A549 (cell line): ENCODE measurements at regions not wholly inside any gene's neighbourhood (a gene's known extent, or its start where the extent isn't known, plus 50 kb on each side); places are given as distances from the start of the nearest gene placed in this dataset.
A peak's percentile ranks its signal among the peaks of the same experiment; 100 is the strongest.

ENCODE experiments used
- CTCF ChIP-seq: fragments of >200 bp; sonication (Bioruptor Twin); formaldehyde crosslinking; IDR thresholded peaks from 3 replicates; pipeline ENCODE4 v1.5.1; 2016
- E2F6 ChIP-seq: IDR thresholded peaks from 2 replicates; pipeline ENCODE4 v1.6.1; 2012; ENCODE audit warnings: low read depth, borderline replicate concordance
- EP300 ChIP-seq, 2 experiments: fragments of >200 bp; sonication (Bioruptor Twin); formaldehyde crosslinking; IDR thresholded peaks; 2 replicates in 1 of 2; 3 replicates in 1 of 2; pipeline ENCODE4 v1.6.1; 2016 to 2017
- HOXA7 ChIP-seq: fragments of 250-450 bp; sonication (Bioruptor Pico); IDR thresholded peaks from 2 replicates; pipeline ENCODE4 v1.5.0; 2020; ENCODE audit warnings: mild to moderate bottlenecking, moderate library complexity
- MAFK ChIP-seq: fragments of 450-650 bp; IDR thresholded peaks from 2 replicates; pipeline ENCODE4 v1.6.1; 2014; ENCODE audit not compliant: partially characterized antibody
- MYC ChIP-seq: IDR thresholded peaks from 2 replicates; pipeline ENCODE4 v1.6.1; 2012; ENCODE audit warnings: mild to moderate bottlenecking, inconsistent platforms, low read length, improper control_type of control experiment, borderline replicate concordance
- NR3C1 ChIP-seq: fragments of >200 bp; sonication (Bioruptor Twin); formaldehyde crosslinking; IDR thresholded peaks from 3 replicates; pipeline ENCODE4 v1.6.1; 2017
- PHF8 ChIP-seq: fragments of 200-600 bp; sonication (generic); IDR thresholded peaks from 2 replicates; pipeline ENCODE4 v1.6.1; 2016; ENCODE audit warnings: low read depth, mild to moderate bottlenecking, antibody characterized with exemption, moderate library complexity, borderline replicate concordance
- POLR2A ChIP-seq: IDR thresholded peaks from 2 replicates; pipeline ENCODE4 v1.6.1; 2012; ENCODE audit warnings: mild to moderate bottlenecking, low read length
- SMC3 ChIP-seq: fragments of >200 bp; sonication (Bioruptor Twin); formaldehyde crosslinking; IDR thresholded peaks from 3 replicates; pipeline ENCODE4 v1.6.1; 2018; ENCODE audit warnings: inconsistent platforms

GRCh38 chr5:99060306-99061261 is 131.8 kb upstream of the CHD1 start:
- TF ChIP-seq CTCF = peak; percentile 90
- no peak for TF ChIP-seq POLR2A
- peak; percentile 67 for TF ChIP-seq SMC3
- TF ChIP-seq PHF8 = no peak
- TF ChIP-seq MYC = no peak
- no peak for TF ChIP-seq HOXA7 (CRISPR knock-in tag)
- TF ChIP-seq E2F6 = no peak
- TF ChIP-seq EP300 (IDR thresholded peaks at IDR 0.05) = no peak
- TF ChIP-seq NR3C1 = no peak
- no peak for TF ChIP-seq MAFK
